Ovary (tissue), 3 donors: ENCODE measurements at regions not wholly inside any gene's neighbourhood (a gene's known extent, or its start where the extent isn't known, plus 50 kb on each side); places are given as distances from the start of the nearest gene placed in this dataset.

Source experiments
- CTCF ChIP-seq, 3 donors: fragments of 450-650 bp in 2 of 3; fragments of 200-600 bp in 1 of 3; IDR thresholded peaks; one replicate each; pipeline versions ENCODE4 v1.5.1 to v1.8.0; 2016 to 2022; ENCODE audit warnings: antibody characterized with exemption in 3 of 3, mild to moderate bottlenecking in 1 of 3
- EP300 ChIP-seq: sonication (generic); formaldehyde crosslinking; IDR thresholded peaks from one replicate; pipeline ENCODE4 v1.6.1; 2017; ENCODE audit warnings: antibody characterized with exemption
- POLR2A ChIP-seq: fragments of 450-650 bp; IDR thresholded peaks from one replicate; pipeline ENCODE4 v1.6.1; 2017; ENCODE audit warnings: antibody characterized with exemption, mild to moderate bottlenecking, moderate library complexity
- donor health status: DM: no; HTN: no; CAD: no.

GRCh38 chr15:93190238-93190637 lies 101.2 kb upstream of the RGMA start:
- TF ChIP-seq CTCF (IDR thresholded peaks at IDR 0.05), result no peak
- TF ChIP-seq POLR2A, result no peak
- no peak for TF ChIP-seq EP300
